Tibial nerve (tissue), 4 donors: ENCODE measurements at regions not wholly inside any gene's neighbourhood (a gene's known extent, or its start where the extent isn't known, plus 50 kb on each side); places are given as distances from the start of the nearest gene placed in this dataset.

Experiments used
- DNase-seq, 2 donors: peaks; one replicate each; pipeline ENCODE4 v3.0.0-alpha.2; 2019; ENCODE audit warnings: low spot score in 2 of 2
- H3K27ac ChIP-seq, 4 donors: fragments of 200-600 bp; sonication (generic) in 3 of 4; one replicate each; pipeline ENCODE4 v1.5.1; 2017 to 2019; ENCODE audit warnings: mild to moderate bottlenecking in 1 of 4
- H3K27me3 ChIP-seq, 2 donors: fragments of 200-600 bp; sonication (generic) in 1 of 2; one replicate each; pipeline versions ENCODE4 v1.5.1 to v1.6.0; 2017 to 2019
- H3K36me3 ChIP-seq, 3 donors: fragments of 200-600 bp; sonication (generic); one replicate each; pipeline ENCODE4 v1.5.1; 2018 to 2019
- H3K4me1 ChIP-seq, 4 donors: fragments of 200-600 bp; sonication (generic) in 3 of 4; one replicate each; pipeline ENCODE4 v1.5.1; 2017 to 2019
- H3K4me3 ChIP-seq, 4 donors: fragments of 200-600 bp; sonication (generic) in 3 of 4; one replicate each; pipeline ENCODE4 v1.5.1; 2017 to 2019; ENCODE audit warnings: mild to moderate bottlenecking in 1 of 4, moderate library complexity in 1 of 4
- H3K9me3 ChIP-seq, 4 donors: fragments of 200-600 bp; sonication (generic) in 3 of 4; one replicate each; pipeline ENCODE4 v1.5.1; 2017 to 2019
- EP300 ChIP-seq, 2 donors: sonication (generic); formaldehyde crosslinking; IDR thresholded peaks; one replicate each; pipeline ENCODE4 v1.6.1; 2017; ENCODE audit warnings: antibody characterized with exemption in 2 of 2, mild to moderate bottlenecking in 1 of 2
- POLR2A ChIP-seq, 2 donors: fragments of 450-650 bp; IDR thresholded peaks; one replicate each; pipeline ENCODE4 v1.6.1; 2017; ENCODE audit warnings: antibody characterized with exemption in 2 of 2, mild to moderate bottlenecking in 2 of 2, moderate library complexity in 2 of 2
- WGBS, 2 donors: methylation state at CpG; one replicate each; pipeline ENCODE4 v1.1.5; 2018; 5-methylcytosine and 5-hydroxymethylcytosine counted together
- TF ChIP-seq, protein P1 (sequence below), 5 experiments: fragments of 200-600 bp in 3 of 5; fragments of 450-650 bp in 2 of 5; sonication (generic) in 3 of 5; IDR thresholded peaks; one replicate each; pipeline ENCODE4 v1.5.1; 2016 to 2019; ENCODE audit warnings: antibody characterized with exemption in 5 of 5, mild to moderate bottlenecking in 3 of 5, moderate library complexity in 2 of 5

GRCh38 chr6:114465511-114465910 lies 122.7 kb upstream of the HS3ST5 start:
- 80 to 82% methylated on average over 4 of the region's 4 CpGs for WGBS, 2 donors
- H3K36me3 ChIP-seq: no peaks in the 10 kb centered on the region
- DNase-seq: no peak
- H3K4me1 ChIP-seq: no peaks in the 10 kb centered on the region
- no peaks in the 10 kb centered on the region for H3K27me3 ChIP-seq
- TF ChIP-seq, protein P1, sequence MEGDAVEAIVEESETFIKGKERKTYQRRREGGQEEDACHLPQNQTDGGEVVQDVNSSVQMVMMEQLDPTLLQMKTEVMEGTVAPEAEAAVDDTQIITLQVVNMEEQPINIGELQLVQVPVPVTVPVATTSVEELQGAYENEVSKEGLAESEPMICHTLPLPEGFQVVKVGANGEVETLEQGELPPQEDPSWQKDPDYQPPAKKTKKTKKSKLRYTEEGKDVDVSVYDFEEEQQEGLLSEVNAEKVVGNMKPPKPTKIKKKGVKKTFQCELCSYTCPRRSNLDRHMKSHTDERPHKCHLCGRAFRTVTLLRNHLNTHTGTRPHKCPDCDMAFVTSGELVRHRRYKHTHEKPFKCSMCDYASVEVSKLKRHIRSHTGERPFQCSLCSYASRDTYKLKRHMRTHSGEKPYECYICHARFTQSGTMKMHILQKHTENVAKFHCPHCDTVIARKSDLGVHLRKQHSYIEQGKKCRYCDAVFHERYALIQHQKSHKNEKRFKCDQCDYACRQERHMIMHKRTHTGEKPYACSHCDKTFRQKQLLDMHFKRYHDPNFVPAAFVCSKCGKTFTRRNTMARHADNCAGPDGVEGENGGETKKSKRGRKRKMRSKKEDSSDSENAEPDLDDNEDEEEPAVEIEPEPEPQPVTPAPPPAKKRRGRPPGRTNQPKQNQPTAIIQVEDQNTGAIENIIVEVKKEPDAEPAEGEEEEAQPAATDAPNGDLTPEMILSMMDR (IDR thresholded peaks at IDR 0.05): no peak
- no peak for TF ChIP-seq EP300 (IDR thresholded peaks at IDR 0.05)
- TF ChIP-seq POLR2A (IDR thresholded peaks at IDR 0.05): no peak
- H3K9me3 ChIP-seq: no peaks in the 10 kb centered on the region
- no peak overlapping the region for H3K4me3 ChIP-seq
- no peak overlapping the region for H3K27ac ChIP-seq

DNA sequence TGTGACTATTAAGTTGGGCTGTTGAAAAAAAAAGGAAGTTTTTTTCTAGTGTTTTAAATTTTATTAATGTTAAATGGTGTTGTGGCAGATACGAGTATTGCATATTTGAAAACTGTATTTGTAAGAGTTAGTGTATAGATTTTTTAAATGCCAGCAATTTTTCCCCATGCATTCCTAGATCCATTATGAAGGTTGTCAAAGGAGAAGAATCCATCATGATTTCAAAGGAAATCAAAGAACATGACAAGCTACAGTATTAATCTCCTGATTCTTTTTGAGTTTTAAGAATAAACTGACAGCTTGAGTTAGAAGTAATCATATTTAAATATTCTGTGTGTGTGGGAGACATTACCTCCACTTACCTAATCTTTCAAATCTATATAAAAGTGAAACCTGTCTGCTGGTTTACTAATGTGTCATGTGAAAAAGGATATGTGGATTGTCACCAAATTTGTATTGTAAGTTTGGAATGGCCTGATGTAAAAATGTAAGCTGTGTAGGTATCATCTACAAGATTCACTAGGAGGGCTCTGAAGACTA lies 111.0 kb upstream of the HS3ST5 start:
- TF ChIP-seq, protein P1 (IDR thresholded peaks at IDR 0.05): no peak
- TF ChIP-seq POLR2A (IDR thresholded peaks at IDR 0.05): no peak
- no peak for TF ChIP-seq EP300 (IDR thresholded peaks at IDR 0.05)
- H3K9me3 ChIP-seq: no peaks in the 10 kb centered on the region
- no peaks in the 10 kb centered on the region for H3K4me1 ChIP-seq
- WGBS, 2 donors: 63 to 69% methylated on average over 1 of the region's 1 CpG
- no peak for DNase-seq
- no peaks in the 10 kb centered on the region for H3K27me3 ChIP-seq
- H3K4me3 ChIP-seq: no peak overlapping the region
- H3K36me3 ChIP-seq: no peaks in the 10 kb centered on the region
- no peak overlapping the region for H3K27ac ChIP-seq

GRCh38 chr6:114452785-114453401 lies 110.1 kb upstream of the HS3ST5 start:
- Histone ChIP-seq H3K9me3 (no peaks in the 10 kb centered on the region), H3K36me3 (no peaks in the 10 kb centered on the region), H3K27ac (no peak overlapping the region), H3K4me3 (no peak overlapping the region), H3K4me1 (no peaks in the 10 kb centered on the region), H3K27me3 (no peaks in the 10 kb centered on the region)
- TF ChIP-seq, protein P1 (IDR thresholded peaks at IDR 0.05): no peak
- no peak for TF ChIP-seq POLR2A (IDR thresholded peaks at IDR 0.05)
- DNase-seq: no peak
- 80 to 83% methylated on average over 4 of the region's 4 CpGs for WGBS, 2 donors

GRCh38 chr6:114450631-114451030 lies 107.8 kb upstream of the HS3ST5 start:
- Histone ChIP-seq H3K4me1 (no peaks in the 10 kb centered on the region), H3K36me3 (no peaks in the 10 kb centered on the region), H3K27ac (no peak overlapping the region), H3K9me3 (no peaks in the 10 kb centered on the region), H3K4me3 (no peak overlapping the region), H3K27me3 (no peaks in the 10 kb centered on the region)
- WGBS, 2 donors: 86 to 87% methylated on average over 2 of the region's 2 CpGs
- TF ChIP-seq EP300 (IDR thresholded peaks at IDR 0.05): no peak
- TF ChIP-seq, protein P1 (IDR thresholded peaks at IDR 0.05): no peak
- TF ChIP-seq POLR2A (IDR thresholded peaks at IDR 0.05): no peak
- no peak for DNase-seq

DNA sequence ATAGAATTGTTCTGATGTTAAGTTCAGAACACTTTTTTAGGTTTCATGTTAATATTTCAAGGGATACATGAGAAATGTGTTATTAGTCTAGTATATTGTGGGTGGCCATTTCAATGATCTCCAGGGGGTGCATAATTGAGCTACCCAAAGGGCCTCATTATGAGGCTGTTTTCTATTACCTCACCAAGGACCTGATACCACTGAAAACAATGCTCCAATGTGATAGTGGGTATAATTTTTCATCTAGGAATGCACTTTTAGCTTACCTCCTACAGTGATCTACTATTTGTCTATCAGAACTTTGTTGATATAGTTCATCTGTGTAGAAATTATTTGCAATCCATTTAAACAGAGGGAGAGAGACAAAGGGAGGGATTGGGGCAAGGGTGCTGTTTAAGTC lies 106.8 kb upstream of the HS3ST5 start:
- H3K36me3 ChIP-seq: no peaks in the 10 kb centered on the region
- DNase-seq: no peak
- H3K4me1 ChIP-seq: no peaks in the 10 kb centered on the region
- H3K4me3 ChIP-seq: no peak overlapping the region
- no peak overlapping the region for H3K27ac ChIP-seq
- H3K27me3 ChIP-seq: no peaks in the 10 kb centered on the region
- no peaks in the 10 kb centered on the region for H3K9me3 ChIP-seq
- no peak for TF ChIP-seq POLR2A (IDR thresholded peaks at IDR 0.05)
- TF ChIP-seq EP300 (IDR thresholded peaks at IDR 0.05): no peak
- TF ChIP-seq, protein P1 (IDR thresholded peaks at IDR 0.05): no peak
